Thyroid gland (tissue), 4 donors: ENCODE measurements at regions not wholly inside any gene's neighbourhood (a gene's known extent, or its start where the extent isn't known, plus 50 kb on each side); places are given as distances from the start of the nearest gene placed in this dataset.

ENCODE experiments used
- POLR2A ChIP-seq, 2 donors: fragments of 450-650 bp; IDR thresholded peaks; one replicate each; pipeline ENCODE4 v1.6.1; 2017; ENCODE audit warnings: antibody characterized with exemption in 2 of 2, mild to moderate bottlenecking in 2 of 2, moderate library complexity in 1 of 2
- TF ChIP-seq, protein P1 (sequence below), 6 experiments: fragments of 200-600 bp in 3 of 6; fragments of 450-650 bp in 3 of 6; sonication (generic) in 3 of 6; IDR thresholded peaks; one replicate each; pipeline ENCODE4 v1.5.1; 2016 to 2019; ENCODE audit warnings: antibody characterized with exemption in 6 of 6, mild to moderate bottlenecking in 2 of 6, inconsistent platforms in 1 of 6, moderate library complexity in 1 of 6

DNA sequence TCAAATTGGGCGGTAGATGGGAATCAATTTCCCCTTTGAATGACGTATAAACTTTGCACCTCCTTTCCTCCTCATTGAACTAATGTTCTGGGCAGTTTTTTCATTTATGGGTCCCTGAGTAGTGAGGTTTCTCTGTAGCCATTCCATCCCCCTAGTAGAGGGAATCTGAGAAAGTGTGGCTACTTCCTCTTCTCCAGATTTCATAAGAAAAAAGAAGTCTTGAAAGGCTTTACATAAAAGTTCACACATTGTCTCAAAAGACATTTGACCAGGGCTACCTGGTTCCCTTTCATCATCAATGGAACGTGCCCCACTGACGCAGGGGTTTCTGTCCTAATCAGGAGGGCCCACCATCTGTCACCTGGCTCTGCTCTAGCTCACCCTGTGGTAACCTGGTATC lies 57.3 kb downstream of the CTSL start:
- TF ChIP-seq, protein P1, sequence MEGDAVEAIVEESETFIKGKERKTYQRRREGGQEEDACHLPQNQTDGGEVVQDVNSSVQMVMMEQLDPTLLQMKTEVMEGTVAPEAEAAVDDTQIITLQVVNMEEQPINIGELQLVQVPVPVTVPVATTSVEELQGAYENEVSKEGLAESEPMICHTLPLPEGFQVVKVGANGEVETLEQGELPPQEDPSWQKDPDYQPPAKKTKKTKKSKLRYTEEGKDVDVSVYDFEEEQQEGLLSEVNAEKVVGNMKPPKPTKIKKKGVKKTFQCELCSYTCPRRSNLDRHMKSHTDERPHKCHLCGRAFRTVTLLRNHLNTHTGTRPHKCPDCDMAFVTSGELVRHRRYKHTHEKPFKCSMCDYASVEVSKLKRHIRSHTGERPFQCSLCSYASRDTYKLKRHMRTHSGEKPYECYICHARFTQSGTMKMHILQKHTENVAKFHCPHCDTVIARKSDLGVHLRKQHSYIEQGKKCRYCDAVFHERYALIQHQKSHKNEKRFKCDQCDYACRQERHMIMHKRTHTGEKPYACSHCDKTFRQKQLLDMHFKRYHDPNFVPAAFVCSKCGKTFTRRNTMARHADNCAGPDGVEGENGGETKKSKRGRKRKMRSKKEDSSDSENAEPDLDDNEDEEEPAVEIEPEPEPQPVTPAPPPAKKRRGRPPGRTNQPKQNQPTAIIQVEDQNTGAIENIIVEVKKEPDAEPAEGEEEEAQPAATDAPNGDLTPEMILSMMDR (IDR thresholded peaks at IDR 0.05): no peak
- TF ChIP-seq POLR2A (IDR thresholded peaks at IDR 0.05): no peak
